H1 (cell line): ENCODE measurements at regions not wholly inside any gene's neighbourhood (a gene's known extent, or its start where the extent isn't known, plus 50 kb on each side); places are given as distances from the start of the nearest gene placed in this dataset.

Experiments
- CREB1 ChIP-seq: IDR thresholded peaks from 2 replicates; pipeline ENCODE4 v1.6.1; 2012; ENCODE audit warnings: inconsistent platforms
- CTCF ChIP-seq, 3 experiments: IDR thresholded peaks; 1 replicate in 2 of 3; 2 replicates in 1 of 3; pipeline versions ENCODE4 v1.5.1 to v1.6.1; 2011; ENCODE audit warnings: low read length in 3 of 3, mild to moderate bottlenecking in 3 of 3, inconsistent platforms in 2 of 3, low read depth in 1 of 3, moderate library complexity in 1 of 3; ENCODE audit not compliant: insufficient read depth in 1 of 3; ENCODE audit errors: control extremely low read depth in 1 of 3
- EP300 ChIP-seq, 2 experiments: IDR thresholded peaks; 1 replicate in 1 of 2; 2 replicates in 1 of 2; pipeline ENCODE4 v1.6.1; 2011 to 2012; ENCODE audit warnings: low read depth in 2 of 2, low read length in 2 of 2, mild to moderate bottlenecking in 2 of 2, borderline replicate concordance in 1 of 2, inconsistent platforms in 1 of 2, moderate library complexity in 1 of 2
- EZH2 ChIP-seq: fragments of 200-600 bp; sonication (generic); IDR thresholded peaks from 2 replicates; pipeline ENCODE4 v1.7.1; 2012; ENCODE audit warnings: low read depth, mild to moderate bottlenecking, moderate library complexity, low read length, inconsistent platforms; ENCODE audit not compliant: severe bottlenecking
- JUND ChIP-seq: IDR thresholded peaks from 2 replicates; pipeline ENCODE4 v1.6.1; 2011; ENCODE audit warnings: mild to moderate bottlenecking, improper control_type of control experiment, low read length
- POLR2AphosphoS5 ChIP-seq: IDR thresholded peaks from 2 replicates; pipeline ENCODE4 v1.6.1; 2011; ENCODE audit warnings: low read depth, low read length
- YY1 ChIP-seq: IDR thresholded peaks from 2 replicates; pipeline ENCODE4 v1.6.1; 2011; ENCODE audit warnings: low read depth, mild to moderate bottlenecking, low read length

GRCh38 chr2:176687342-176687741, 418.1 kb downstream of the MTX2 start:
- TF ChIP-seq POLR2AphosphoS5, result no peak
- TF ChIP-seq CTCF (IDR thresholded peaks at IDR 0.05; ENCODE audit: control extremely low read depth in 1 of 3, insufficient read depth in 1 of 3, low read depth in 1 of 3, low read length in 3 of 3), result no peak
- no peak for TF ChIP-seq EZH2
- no peak for TF ChIP-seq JUND
- TF ChIP-seq EP300 (IDR thresholded peaks at IDR 0.05; ENCODE audit: borderline replicate concordance in 1 of 2, low read depth in 2 of 2, low read length in 2 of 2), result no peak
- TF ChIP-seq YY1, result no peak
- TF ChIP-seq CREB1, result no peak
